ENCODE measurements at regions not wholly inside any gene's neighbourhood (a gene's known extent, or its start where the extent isn't known, plus 50 kb on each side); places are given as distances from the start of the nearest gene placed in this dataset.
A peak's percentile ranks its signal among the peaks of the same experiment; 100 is the strongest.

- Mint-ChIP-seq H3K9me3 (no peaks in the 10 kb centered on the region), H3K27me3 (ENCODE audit: insufficient read depth, low read depth) (peaks cover 10% of the 10 kb centered on the region), H3K4me1 (peaks cover 12% of the 10 kb centered on the region), H3K27ac (peak overlapping the region; percentile 61), H3K4me3 (no peak overlapping the region), H3K36me3 (no peaks in the 10 kb centered on the region)
- no peak for TF ChIP-seq CTCF (IDR thresholded peaks at IDR 0.05)
- no peak for TF ChIP-seq EZH2 (IDR thresholded peaks at IDR 0.05)
- TF ChIP-seq EZH2phosphoT487 (IDR thresholded peaks at IDR 0.05) = no peak
- DNase-seq (ENCODE audit: low spot score) = no peak
- Histone ChIP-seq H3K4me3 (no peak overlapping the region), H3K27ac (no peak overlapping the region), H3K36me3 (no peaks in the 10 kb centered on the region), H3K79me2 (ENCODE audit: low read depth) (no peaks in the 10 kb centered on the region), H3K4me1 (no peaks in the 10 kb centered on the region), H3K27me3 (no peaks in the 10 kb centered on the region), H3K9ac (no peak overlapping the region), H3K9me3 (ENCODE audit: low read depth) (no peaks in the 10 kb centered on the region), H3K4me2 (no peak overlapping the region), H2AFZ (replicated peaks) (no peak overlapping the region), H3F3A (ENCODE audit: low read depth) (peaks cover 8% of the 10 kb centered on the region), H4K20me1 (ENCODE audit: low read depth) (no peaks in the 10 kb centered on the region)
These were observed 262.4 kb upstream of the PROK2 start for GRCh38 chr3:72047221-72047871.

GRCh38 chr3:72044231-72044855, 259.4 kb upstream of the PROK2 start:
- no peaks in the 10 kb centered on the region for H3K27me3 ChIP-seq
- no peak overlapping the region for H3K4me2 ChIP-seq
- no peak overlapping the region for H3K4me3 ChIP-seq
- H3K4me1 Mint-ChIP-seq = peaks cover 28% of the 10 kb centered on the region
- no peaks in the 10 kb centered on the region for H4K20me1 ChIP-seq (ENCODE audit: low read depth)
- peaks cover 10% of the 10 kb centered on the region for H3K27me3 Mint-ChIP-seq (ENCODE audit: insufficient read depth, low read depth)
- H3K4me1 ChIP-seq = no peaks in the 10 kb centered on the region
- no peaks in the 10 kb centered on the region for H3K36me3 ChIP-seq
- H3K9me3 Mint-ChIP-seq = no peaks in the 10 kb centered on the region
- H3K9me3 ChIP-seq (ENCODE audit: low read depth) = no peaks in the 10 kb centered on the region
- H3F3A ChIP-seq (ENCODE audit: low read depth) = peaks cover 8% of the 10 kb centered on the region
- no peak for DNase-seq (ENCODE audit: low spot score)
- H3K9ac ChIP-seq = no peak overlapping the region
- H3K36me3 Mint-ChIP-seq = no peaks in the 10 kb centered on the region
- no peak overlapping the region for H3K4me3 Mint-ChIP-seq
- TF ChIP-seq EZH2phosphoT487 (IDR thresholded peaks at IDR 0.05) (no peak), CTCF (IDR thresholded peaks at IDR 0.05) (no peak), EZH2 (IDR thresholded peaks at IDR 0.05) (no peak)
- peak overlapping the region; percentile 18 for H3K27ac Mint-ChIP-seq
- no peak overlapping the region for H2AFZ ChIP-seq (replicated peaks)
- H3K79me2 ChIP-seq (ENCODE audit: low read depth) = no peaks in the 10 kb centered on the region
- H3K27ac ChIP-seq = no peak overlapping the region

- no peaks in the 10 kb centered on the region for H3K9me3 ChIP-seq (ENCODE audit: low read depth)
These were observed 258.5 kb upstream of the PROK2 start for GRCh38 chr3:72043204-72044133.

More at GRCh38 chr3:72043204-72044133, 258.5 kb upstream of the PROK2 start:
- Histone ChIP-seq H3K36me3 (no peaks in the 10 kb centered on the region), H4K20me1 (ENCODE audit: low read depth) (no peaks in the 10 kb centered on the region), H3K27me3 (no peaks in the 10 kb centered on the region), H3F3A (ENCODE audit: low read depth) (peaks cover 8% of the 10 kb centered on the region), H3K4me1 (no peaks in the 10 kb centered on the region), H3K79me2 (ENCODE audit: low read depth) (no peaks in the 10 kb centered on the region), H3K4me2 (no peak overlapping the region), H3K27ac (no peak overlapping the region), H2AFZ (replicated peaks) (no peak overlapping the region), H3K9ac (no peak overlapping the region), H3K4me3 (no peak overlapping the region)
- H3K27ac Mint-ChIP-seq = no peak overlapping the region
- no peaks in the 10 kb centered on the region for H3K36me3 Mint-ChIP-seq
- H3K4me1 Mint-ChIP-seq = peaks cover 28% of the 10 kb centered on the region
- H3K9me3 Mint-ChIP-seq = no peaks in the 10 kb centered on the region
- H3K4me3 Mint-ChIP-seq = no peak overlapping the region
- TF ChIP-seq CTCF (IDR thresholded peaks at IDR 0.05) = no peak
- no peak for TF ChIP-seq EZH2phosphoT487 (IDR thresholded peaks at IDR 0.05)
- TF ChIP-seq EZH2 (IDR thresholded peaks at IDR 0.05) = no peak
- DNase-seq (ENCODE audit: low spot score) = no peak
- peaks cover 7% of the 10 kb centered on the region for H3K27me3 Mint-ChIP-seq (ENCODE audit: insufficient read depth, low read depth)
